Large intestine (tissue), 3 donors: ENCODE measurements at regions not wholly inside any gene's neighbourhood (a gene's known extent, or its start where the extent isn't known, plus 50 kb on each side); places are given as distances from the start of the nearest gene placed in this dataset.

ENCODE experiments used
- DNase-seq, 2 donors: peaks; one replicate each; pipeline versions ENCODE4 v3.0.0 to v3.0.0-alpha.2; 2013
- H3K27ac ChIP-seq: one replicate; pipeline ENCODE4 v1.5.1; 2013; ENCODE audit warnings: low read length
- H3K27me3 ChIP-seq: 2 replicates; pipeline ENCODE4 v1.6.1; 2013; ENCODE audit warnings: low read length; ENCODE audit not compliant: control insufficient read depth, insufficient read depth
- H3K36me3 ChIP-seq: 2 replicates; pipeline ENCODE4 v1.6.1; 2013; ENCODE audit warnings: low read length; ENCODE audit not compliant: control insufficient read depth, insufficient read depth
- H3K4me1 ChIP-seq: one replicate; pipeline ENCODE4 v1.6.1; 2013; ENCODE audit warnings: low read length; ENCODE audit not compliant: control insufficient read depth, insufficient read depth
- H3K4me3 ChIP-seq: one replicate; pipeline ENCODE4 v1.5.1; 2013; ENCODE audit warnings: low read length
- H3K9me3 ChIP-seq: one replicate; pipeline ENCODE4 v1.6.1; 2013; ENCODE audit warnings: mild to moderate bottlenecking, low read depth, low read length, moderate library complexity; ENCODE audit not compliant: control insufficient read depth
- WGBS: methylation state at CpG from one replicate; pipeline ENCODE4 v1.1.5; 2013; ENCODE audit warnings: low lambda C conversion rate; ENCODE audit not compliant: insufficient coverage; 5-methylcytosine and 5-hydroxymethylcytosine counted together

- H3K9me3 ChIP-seq = no peaks in the 10 kb centered on the region
- no peak overlapping the region for H3K4me3 ChIP-seq
- no peaks in the 10 kb centered on the region for H3K4me1 ChIP-seq
- no peak for DNase-seq
- no peak overlapping the region for H3K27ac ChIP-seq
- no peaks in the 10 kb centered on the region for H3K36me3 ChIP-seq
- H3K27me3 ChIP-seq = peaks cover 6% of the 10 kb centered on the region
- WGBS = no CpG with 5 or more reads among the region's 2 CpGs
Measured at GRCh38 chr2:235194351-235194750, 242.5 kb downstream of the SH3BP4 start.

- H3K27ac ChIP-seq = no peak overlapping the region
- no peaks in the 10 kb centered on the region for H3K36me3 ChIP-seq
- no peaks in the 10 kb centered on the region for H3K9me3 ChIP-seq
- no peak for DNase-seq
- no CpG with 5 or more reads among the region's 3 CpGs for WGBS
- H3K27me3 ChIP-seq = peaks cover 6% of the 10 kb centered on the region
- H3K4me3 ChIP-seq = no peak overlapping the region
- no peaks in the 10 kb centered on the region for H3K4me1 ChIP-seq
Measured at GRCh38 chr2:235194836-235195235, 243.0 kb downstream of the SH3BP4 start.

- H3K9me3 ChIP-seq = no peaks in the 10 kb centered on the region
- no peaks in the 10 kb centered on the region for H3K36me3 ChIP-seq
- DNase-seq = no peak
- no CpG with 5 or more reads among the region's 5 CpGs for WGBS
- no peaks in the 10 kb centered on the region for H3K4me1 ChIP-seq
- H3K4me3 ChIP-seq = no peak overlapping the region
- H3K27ac ChIP-seq = no peak overlapping the region
- peaks cover 6% of the 10 kb centered on the region for H3K27me3 ChIP-seq
Measured at GRCh38 chr2:235195921-235196320, 244.1 kb downstream of the SH3BP4 start.

GRCh38 chr2:235199128-235199527, 247.3 kb downstream of the SH3BP4 start:
- Histone ChIP-seq H3K4me1 (no peaks in the 10 kb centered on the region), H3K27ac (no peak overlapping the region), H3K27me3 (peaks cover 4% of the 10 kb centered on the region), H3K4me3 (no peak overlapping the region), H3K36me3 (no peaks in the 10 kb centered on the region), H3K9me3 (no peaks in the 10 kb centered on the region)
- DNase-seq = no peak
- 83% methylated on average over 1 of the region's 9 CpGs for WGBS

GRCh38 chr2:235200216-235200615, 248.4 kb downstream of the SH3BP4 start:
- no CpG with 5 or more reads among the region's 2 CpGs for WGBS
- DNase-seq = no peak
- H3K4me1 ChIP-seq = no peaks in the 10 kb centered on the region

GRCh38 chr2:235201756-235202155, 249.9 kb downstream of the SH3BP4 start:
- DNase-seq = no peak
- no peak overlapping the region for H3K4me3 ChIP-seq
- H3K27ac ChIP-seq = no peak overlapping the region
- H3K36me3 ChIP-seq = no peaks in the 10 kb centered on the region
- H3K27me3 ChIP-seq = peaks cover 3% of the 10 kb centered on the region
- WGBS = no CpG with 5 or more reads among the region's 12 CpGs
- no peaks in the 10 kb centered on the region for H3K9me3 ChIP-seq
- H3K4me1 ChIP-seq = no peaks in the 10 kb centered on the region

More at GRCh38 chr2:235200216-235200615, 248.4 kb downstream of the SH3BP4 start:
- Histone ChIP-seq H3K9me3 (no peaks in the 10 kb centered on the region), H3K27me3 (peaks cover 4% of the 10 kb centered on the region), H3K4me3 (no peak overlapping the region), H3K36me3 (no peaks in the 10 kb centered on the region), H3K27ac (no peak overlapping the region)

- peaks cover 3% of the 10 kb centered on the region for H3K27me3 ChIP-seq
- WGBS = 100% methylated on average over 1 of the region's 5 CpGs
- no peaks in the 10 kb centered on the region for H3K4me1 ChIP-seq
- no peak overlapping the region for H3K4me3 ChIP-seq
- H3K27ac ChIP-seq = no peak overlapping the region
- no peaks in the 10 kb centered on the region for H3K9me3 ChIP-seq
- no peak for DNase-seq
- H3K36me3 ChIP-seq = no peaks in the 10 kb centered on the region
Measured at GRCh38 chr2:235204948-235205347, 253.1 kb downstream of the SH3BP4 start.

- H3K4me3 ChIP-seq = no peak overlapping the region
- 83% methylated on average over 3 of the region's 10 CpGs for WGBS
Measured at GRCh38 chr2:235206399-235206798, 254.6 kb downstream of the SH3BP4 start.

GRCh38 chr2:235206980-235207579, 255.3 kb downstream of the SH3BP4 start:
- Histone ChIP-seq H3K4me1 (no peaks in the 10 kb centered on the region), H3K27me3 (peaks cover 3% of the 10 kb centered on the region), H3K27ac (no peak overlapping the region), H3K4me3 (no peak overlapping the region), H3K9me3 (no peaks in the 10 kb centered on the region), H3K36me3 (no peaks in the 10 kb centered on the region)
- DNase-seq = no peak
- 100% methylated on average over 1 of the region's 5 CpGs for WGBS

More at GRCh38 chr2:235206399-235206798, 254.6 kb downstream of the SH3BP4 start:
- Histone ChIP-seq H3K36me3 (no peaks in the 10 kb centered on the region), H3K4me1 (no peaks in the 10 kb centered on the region), H3K9me3 (no peaks in the 10 kb centered on the region), H3K27me3 (peaks cover 3% of the 10 kb centered on the region), H3K27ac (no peak overlapping the region)
- no peak for DNase-seq

GRCh38 chr2:235211056-235211455, 259.2 kb downstream of the SH3BP4 start:
- H3K27ac ChIP-seq = no peak overlapping the region
- no peaks in the 10 kb centered on the region for H3K36me3 ChIP-seq
- peaks cover 8% of the 10 kb centered on the region for H3K27me3 ChIP-seq
- 44% methylated on average over 2 of the region's 2 CpGs for WGBS
- DNase-seq = no peak
- no peaks in the 10 kb centered on the region for H3K4me1 ChIP-seq
- no peaks in the 10 kb centered on the region for H3K9me3 ChIP-seq
- H3K4me3 ChIP-seq = no peak overlapping the region

GRCh38 chr2:235212501-235213158, 260.8 kb downstream of the SH3BP4 start:
- no peak for DNase-seq
- 85% methylated on average over 2 of the region's 5 CpGs for WGBS

More at GRCh38 chr2:235212501-235213158, 260.8 kb downstream of the SH3BP4 start:
- Histone ChIP-seq H3K9me3 (no peaks in the 10 kb centered on the region), H3K27me3 (peaks cover 6% of the 10 kb centered on the region), H3K27ac (no peak overlapping the region), H3K4me3 (no peak overlapping the region), H3K4me1 (no peaks in the 10 kb centered on the region), H3K36me3 (no peaks in the 10 kb centered on the region)
